ENCODE measurements at regions not wholly inside any gene's neighbourhood (a gene's known extent, or its start where the extent isn't known, plus 50 kb on each side); places are given as distances from the start of the nearest gene placed in this dataset.

- Histone ChIP-seq H3K79me2 (ENCODE audit: control insufficient read depth, low read length) (no peaks in the 10 kb centered on the region), H4K20me1 (ENCODE audit: control insufficient read depth, insufficient read depth, low read depth, low read length) (no peaks in the 10 kb centered on the region), H3K36me3 (ENCODE audit: control insufficient read depth, low read length) (no peaks in the 10 kb centered on the region), H3K27me3 (ENCODE audit: control insufficient read depth, low read length) (no peaks in the 10 kb centered on the region), H3K4me2 (ENCODE audit: low read length) (no peak overlapping the region), H3F3A (ENCODE audit: control insufficient read depth, insufficient read depth) (no peaks in the 10 kb centered on the region), H3K4me3 (ENCODE audit: low read length) (no peak overlapping the region), H3K9me2 (replicated peaks; ENCODE audit: control insufficient read depth, low read length) (no peaks in the 10 kb centered on the region), H3K4me1 (ENCODE audit: control insufficient read depth, low read length) (no peaks in the 10 kb centered on the region), H3K9me3 (ENCODE audit: control insufficient read depth, insufficient read depth, low read length) (no peaks in the 10 kb centered on the region), H3K27ac (ENCODE audit: low read depth, low read length) (no peak overlapping the region)
- no peak for TF ChIP-seq EZH2phosphoT487 (IDR thresholded peaks at IDR 0.05; ENCODE audit: borderline replicate concordance, low read length)
- no peak for TF ChIP-seq CTCF (IDR thresholded peaks at IDR 0.05; ENCODE audit: low read depth, low read length, poor library complexity, severe bottlenecking)
These were observed 272.6 kb upstream of the PROX1 start for GRCh38 chr1:213715182-213715581.

- Histone ChIP-seq H3K4me3 (ENCODE audit: low read length) (no peak overlapping the region), H3K9me2 (replicated peaks; ENCODE audit: control insufficient read depth, low read length) (no peaks in the 10 kb centered on the region), H3K79me2 (ENCODE audit: control insufficient read depth, low read length) (no peaks in the 10 kb centered on the region), H3K9me3 (ENCODE audit: control insufficient read depth, insufficient read depth, low read length) (no peaks in the 10 kb centered on the region), H3K27me3 (ENCODE audit: control insufficient read depth, low read length) (no peaks in the 10 kb centered on the region), H3K4me2 (ENCODE audit: low read length) (no peak overlapping the region), H3F3A (ENCODE audit: control insufficient read depth, insufficient read depth) (no peaks in the 10 kb centered on the region), H3K4me1 (ENCODE audit: control insufficient read depth, low read length) (no peaks in the 10 kb centered on the region), H4K20me1 (ENCODE audit: control insufficient read depth, insufficient read depth, low read depth, low read length) (no peaks in the 10 kb centered on the region), H3K27ac (ENCODE audit: low read depth, low read length) (no peak overlapping the region), H3K36me3 (ENCODE audit: control insufficient read depth, low read length) (no peaks in the 10 kb centered on the region)
- TF ChIP-seq EZH2phosphoT487 (IDR thresholded peaks at IDR 0.05; ENCODE audit: borderline replicate concordance, low read length) (no peak), CTCF (IDR thresholded peaks at IDR 0.05; ENCODE audit: low read depth, low read length, poor library complexity, severe bottlenecking) (no peak)
These were observed 268.3 kb upstream of the PROX1 start for GRCh38 chr1:213719462-213719861.

DNA sequence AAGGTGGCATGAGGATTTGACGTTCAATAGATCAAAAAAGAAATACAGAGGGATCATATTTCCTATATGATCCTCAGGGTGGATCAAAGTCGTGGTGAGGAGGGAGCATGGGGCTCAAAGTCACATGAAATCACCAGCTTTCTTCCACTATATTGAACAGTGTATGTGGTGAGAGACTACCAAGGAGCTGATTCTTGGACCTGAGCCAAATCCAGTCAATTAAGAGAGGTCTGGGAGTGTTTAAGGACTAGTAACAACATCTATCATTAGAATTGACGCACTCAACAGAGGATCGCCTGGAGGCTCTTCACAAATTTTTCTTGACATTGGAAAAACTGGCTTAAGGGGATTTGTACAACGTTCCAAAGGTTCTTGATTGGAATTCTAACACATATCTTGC, 267.7 kb upstream of the PROX1 start:
- Histone ChIP-seq H3K9me2 (replicated peaks; ENCODE audit: control insufficient read depth, low read length) (no peaks in the 10 kb centered on the region), H3K27ac (ENCODE audit: low read depth, low read length) (no peak overlapping the region), H3F3A (ENCODE audit: control insufficient read depth, insufficient read depth) (no peaks in the 10 kb centered on the region), H3K4me3 (ENCODE audit: low read length) (no peak overlapping the region), H3K36me3 (ENCODE audit: control insufficient read depth, low read length) (no peaks in the 10 kb centered on the region), H3K4me2 (ENCODE audit: low read length) (no peak overlapping the region), H4K20me1 (ENCODE audit: control insufficient read depth, insufficient read depth, low read depth, low read length) (no peaks in the 10 kb centered on the region), H3K79me2 (ENCODE audit: control insufficient read depth, low read length) (no peaks in the 10 kb centered on the region), H3K27me3 (ENCODE audit: control insufficient read depth, low read length) (no peaks in the 10 kb centered on the region), H3K4me1 (ENCODE audit: control insufficient read depth, low read length) (no peaks in the 10 kb centered on the region), H3K9me3 (ENCODE audit: control insufficient read depth, insufficient read depth, low read length) (no peaks in the 10 kb centered on the region)
- TF ChIP-seq EZH2phosphoT487 (IDR thresholded peaks at IDR 0.05; ENCODE audit: borderline replicate concordance, low read length) = no peak
- no peak for TF ChIP-seq CTCF (IDR thresholded peaks at IDR 0.05; ENCODE audit: low read depth, low read length, poor library complexity, severe bottlenecking)

DNA sequence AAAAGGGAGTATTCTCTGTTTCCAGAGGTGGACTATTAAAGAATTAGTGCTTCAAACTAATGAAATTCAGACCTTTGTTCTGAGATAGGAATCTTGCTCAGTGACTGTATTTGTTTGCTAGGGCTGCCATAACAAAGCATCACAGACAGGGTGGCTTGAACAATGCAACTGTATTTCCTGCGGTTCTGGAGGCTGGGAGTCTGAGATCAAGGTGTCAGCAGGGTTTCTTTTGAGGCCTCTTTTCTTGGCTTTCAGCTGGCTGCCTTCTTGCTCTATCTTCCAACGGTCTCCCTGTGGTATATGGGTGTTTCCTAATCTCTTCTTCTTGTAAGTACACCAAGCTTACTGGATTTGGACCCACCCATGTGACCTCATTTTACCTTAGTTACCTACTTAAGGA, 264.6 kb upstream of the PROX1 start:
- Histone ChIP-seq H3K79me2 (ENCODE audit: control insufficient read depth, low read length) (no peaks in the 10 kb centered on the region), H3K9me2 (replicated peaks; ENCODE audit: control insufficient read depth, low read length) (no peaks in the 10 kb centered on the region), H3F3A (ENCODE audit: control insufficient read depth, insufficient read depth) (no peaks in the 10 kb centered on the region), H3K27ac (ENCODE audit: low read depth, low read length) (no peak overlapping the region), H3K9me3 (ENCODE audit: control insufficient read depth, insufficient read depth, low read length) (no peaks in the 10 kb centered on the region), H3K4me2 (ENCODE audit: low read length) (no peak overlapping the region), H3K27me3 (ENCODE audit: control insufficient read depth, low read length) (no peaks in the 10 kb centered on the region), H3K4me3 (ENCODE audit: low read length) (no peak overlapping the region), H4K20me1 (ENCODE audit: control insufficient read depth, insufficient read depth, low read depth, low read length) (no peaks in the 10 kb centered on the region), H3K36me3 (ENCODE audit: control insufficient read depth, low read length) (no peaks in the 10 kb centered on the region), H3K4me1 (ENCODE audit: control insufficient read depth, low read length) (no peaks in the 10 kb centered on the region)
- TF ChIP-seq EZH2phosphoT487 (IDR thresholded peaks at IDR 0.05; ENCODE audit: borderline replicate concordance, low read length) (no peak), CTCF (IDR thresholded peaks at IDR 0.05; ENCODE audit: low read depth, low read length, poor library complexity, severe bottlenecking) (no peak)
